Endodermal cell (in vitro differentiated cells): ENCODE measurements at regions not wholly inside any gene's neighbourhood (a gene's known extent, or its start where the extent isn't known, plus 50 kb on each side); places are given as distances from the start of the nearest gene placed in this dataset.

ENCODE experiments used
- DNase-seq: peaks from one replicate; pipeline ENCODE4 v3.0.0-alpha.2; 2017
- H3K27ac ChIP-seq: 2 replicates; pipeline ENCODE4 v1.5.1; 2013; ENCODE audit warnings: mild to moderate bottlenecking, low read depth, low read length, moderate library complexity
- H3K27me3 ChIP-seq: 2 replicates; pipeline ENCODE4 v1.6.1; 2013; ENCODE audit warnings: mild to moderate bottlenecking, low read length, moderate library complexity; ENCODE audit not compliant: insufficient read depth, control insufficient read depth, poor library complexity, severe bottlenecking
- H3K36me3 ChIP-seq: 2 replicates; pipeline ENCODE4 v1.7.0; 2013; ENCODE audit warnings: mild to moderate bottlenecking, low read length, moderate library complexity; ENCODE audit not compliant: control insufficient read depth, insufficient read depth
- H3K4me1 ChIP-seq: one replicate; pipeline ENCODE4 v1.7.0; 2013; ENCODE audit warnings: low read length; ENCODE audit not compliant: control insufficient read depth, insufficient read depth
- H3K4me3 ChIP-seq: 2 replicates; pipeline ENCODE4 v1.5.1; 2013; ENCODE audit warnings: mild to moderate bottlenecking, low read length, moderate library complexity
- H3K9ac ChIP-seq: 2 replicates; pipeline ENCODE4 v1.6.1; 2013; ENCODE audit warnings: mild to moderate bottlenecking, low read length, moderate library complexity; ENCODE audit not compliant: poor library complexity, severe bottlenecking; ENCODE audit errors: extremely low read depth
- H3K9me3 ChIP-seq: 2 replicates; pipeline ENCODE4 v1.6.1; 2013; ENCODE audit warnings: mild to moderate bottlenecking, low read length, moderate library complexity; ENCODE audit not compliant: control insufficient read depth
- H3K27ac Mint-ChIP-seq: 2 replicates; pipeline ENCODE4 v1.8.0; 2020; ENCODE audit warnings: mixed read lengths
- H3K27me3 Mint-ChIP-seq: 2 replicates; pipeline ENCODE4 v1.8.0; 2021; ENCODE audit warnings: mild to moderate bottlenecking, mixed read lengths; ENCODE audit not compliant: insufficient read depth
- H3K36me3 Mint-ChIP-seq: 2 replicates; pipeline ENCODE4 v1.8.0; 2020; ENCODE audit warnings: low read depth, mixed read lengths
- H3K4me1 Mint-ChIP-seq: 2 replicates; pipeline ENCODE4 v1.8.0; 2020; ENCODE audit warnings: mixed read lengths
- H3K4me3 Mint-ChIP-seq: 2 replicates; pipeline ENCODE4 v1.8.0; 2020; ENCODE audit warnings: mild to moderate bottlenecking, moderate library complexity, mixed read lengths
- H3K9me3 Mint-ChIP-seq: 2 replicates; pipeline ENCODE4 v1.8.0; 2020; ENCODE audit warnings: mild to moderate bottlenecking, mixed read lengths
- WGBS, 2 experiments: methylation state at CpG; one replicate each; pipeline versions ENCODE4 v1.1.5 to v1.1.7; 2013; ENCODE audit warnings: missing lambda C conversion rate in 2 of 2, mixed read lengths in 1 of 2; ENCODE audit not compliant: insufficient coverage in 1 of 2, insufficient read length in 1 of 2; 5-methylcytosine and 5-hydroxymethylcytosine counted together
- TF ChIP-seq, protein P1 (sequence below): fragments of 200-600 bp; sonication (generic); conservative IDR thresholded peaks from 2 replicates; pipeline ENCODE4 v1.5.0; 2021; ENCODE audit warnings: antibody characterized with exemption, mild to moderate bottlenecking

GRCh38 chr9:78515108-78515507 lies 218.2 kb downstream of the PSAT1 start:
- peaks cover 2% of the 10 kb centered on the region for H3K36me3 Mint-ChIP-seq
- Histone ChIP-seq H3K4me3 (no peak overlapping the region), H3K36me3 (no peaks in the 10 kb centered on the region), H3K9me3 (peaks cover 27% of the 10 kb centered on the region), H3K4me1 (no peaks in the 10 kb centered on the region), H3K27me3 (no peaks in the 10 kb centered on the region), H3K27ac (no peak overlapping the region), H3K9ac (no peak overlapping the region)
- no peak overlapping the region for H3K4me3 Mint-ChIP-seq
- H3K4me1 Mint-ChIP-seq: no peaks in the 10 kb centered on the region
- H3K27me3 Mint-ChIP-seq: no peaks in the 10 kb centered on the region
- H3K9me3 Mint-ChIP-seq: peaks cover 21% of the 10 kb centered on the region
- 100% methylated on average over 1 of the region's 1 CpG; no CpG with 5 or more reads in 1 of the 2 experiments for WGBS, 2 experiments
- no peak for DNase-seq
- TF ChIP-seq, protein P1, sequence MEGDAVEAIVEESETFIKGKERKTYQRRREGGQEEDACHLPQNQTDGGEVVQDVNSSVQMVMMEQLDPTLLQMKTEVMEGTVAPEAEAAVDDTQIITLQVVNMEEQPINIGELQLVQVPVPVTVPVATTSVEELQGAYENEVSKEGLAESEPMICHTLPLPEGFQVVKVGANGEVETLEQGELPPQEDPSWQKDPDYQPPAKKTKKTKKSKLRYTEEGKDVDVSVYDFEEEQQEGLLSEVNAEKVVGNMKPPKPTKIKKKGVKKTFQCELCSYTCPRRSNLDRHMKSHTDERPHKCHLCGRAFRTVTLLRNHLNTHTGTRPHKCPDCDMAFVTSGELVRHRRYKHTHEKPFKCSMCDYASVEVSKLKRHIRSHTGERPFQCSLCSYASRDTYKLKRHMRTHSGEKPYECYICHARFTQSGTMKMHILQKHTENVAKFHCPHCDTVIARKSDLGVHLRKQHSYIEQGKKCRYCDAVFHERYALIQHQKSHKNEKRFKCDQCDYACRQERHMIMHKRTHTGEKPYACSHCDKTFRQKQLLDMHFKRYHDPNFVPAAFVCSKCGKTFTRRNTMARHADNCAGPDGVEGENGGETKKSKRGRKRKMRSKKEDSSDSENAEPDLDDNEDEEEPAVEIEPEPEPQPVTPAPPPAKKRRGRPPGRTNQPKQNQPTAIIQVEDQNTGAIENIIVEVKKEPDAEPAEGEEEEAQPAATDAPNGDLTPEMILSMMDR: no peak
- H3K27ac Mint-ChIP-seq: no peak overlapping the region

DNA sequence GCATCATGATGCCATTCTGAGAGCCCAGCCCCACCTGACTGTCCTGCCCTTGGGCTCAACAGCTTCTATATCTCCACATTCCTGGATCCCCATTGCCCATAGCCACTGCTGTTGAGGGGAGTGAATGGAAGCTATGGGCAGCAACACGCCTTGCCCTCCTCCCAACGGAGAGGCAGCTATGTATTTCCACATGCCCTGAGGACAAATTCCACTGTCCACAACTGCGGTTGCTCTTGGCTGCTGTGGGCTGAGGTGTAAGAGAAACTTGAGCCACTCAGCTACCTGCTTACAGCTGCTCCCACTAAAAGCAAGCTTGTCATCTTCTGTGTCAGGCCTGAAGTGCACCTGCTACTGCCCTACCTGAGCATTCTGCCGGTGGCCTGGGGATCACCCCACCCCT lies 222.9 kb downstream of the PSAT1 start:
- H3K36me3 ChIP-seq: no peaks in the 10 kb centered on the region
- H3K27me3 Mint-ChIP-seq: no peaks in the 10 kb centered on the region
- peaks cover 47% of the 10 kb centered on the region for H3K9me3 Mint-ChIP-seq
- H3K27ac Mint-ChIP-seq: no peak overlapping the region
- TF ChIP-seq, protein P1: no peak
- no peak overlapping the region for H3K9ac ChIP-seq
- no peaks in the 10 kb centered on the region for H3K4me1 ChIP-seq
- no peak overlapping the region for H3K4me3 Mint-ChIP-seq
- DNase-seq: no peak
- H3K4me3 ChIP-seq: no peak overlapping the region
- peaks cover 4% of the 10 kb centered on the region for H3K36me3 Mint-ChIP-seq
- peaks cover 53% of the 10 kb centered on the region for H3K9me3 ChIP-seq
- H3K27ac ChIP-seq: no peak overlapping the region
- no peaks in the 10 kb centered on the region for H3K4me1 Mint-ChIP-seq
- WGBS, 2 experiments: 87 to 100% methylated on average over 1 to 4 of the region's 4 CpGs
- no peaks in the 10 kb centered on the region for H3K27me3 ChIP-seq

DNA sequence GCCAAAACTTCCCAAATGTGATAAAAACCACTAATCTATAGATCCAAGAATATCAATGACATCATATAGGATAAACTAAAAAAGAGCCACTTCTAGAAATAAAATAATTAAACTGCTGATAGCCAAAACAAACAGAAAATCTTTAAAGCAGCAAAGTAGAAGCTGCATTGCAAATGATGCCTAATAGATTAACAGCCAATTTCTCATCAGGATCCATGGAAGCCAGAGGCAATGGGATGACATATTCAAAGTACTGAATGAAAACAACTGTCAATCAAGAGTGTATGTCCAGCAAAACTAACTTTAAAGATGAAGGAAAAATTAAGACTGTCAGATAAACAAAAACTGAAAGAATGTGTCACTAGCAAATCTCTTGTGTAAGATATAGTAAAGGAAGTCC lies 224.8 kb downstream of the PSAT1 start:
- H3K9me3 ChIP-seq: peaks cover 53% of the 10 kb centered on the region
- H3K4me1 Mint-ChIP-seq: no peaks in the 10 kb centered on the region
- peaks cover 47% of the 10 kb centered on the region for H3K9me3 Mint-ChIP-seq
- H3K27ac ChIP-seq: no peak overlapping the region
- H3K36me3 Mint-ChIP-seq: peaks cover 4% of the 10 kb centered on the region
- H3K9ac ChIP-seq: no peak overlapping the region
- H3K27me3 ChIP-seq: no peaks in the 10 kb centered on the region
- no peak overlapping the region for H3K27ac Mint-ChIP-seq
- H3K4me1 ChIP-seq: no peaks in the 10 kb centered on the region
- TF ChIP-seq, protein P1: no peak
- H3K36me3 ChIP-seq: no peaks in the 10 kb centered on the region
- DNase-seq: no peak
- H3K27me3 Mint-ChIP-seq: no peaks in the 10 kb centered on the region
- peak overlapping the region; percentile 60 for H3K4me3 ChIP-seq
- no peak overlapping the region for H3K4me3 Mint-ChIP-seq
